ENCODE measurements at regions not wholly inside any gene's neighbourhood (a gene's known extent, or its start where the extent isn't known, plus 50 kb on each side); places are given as distances from the start of the nearest gene placed in this dataset.

GRCh38 chr4:175297965-175298565 lies 379.9 kb downstream of the ADAM29 start (continued):
- no peak for TF ChIP-seq ZNF274 (IDR thresholded peaks at IDR 0.05; ENCODE audit: borderline replicate concordance, low read depth, low read length)
- TF ChIP-seq, protein P1, sequence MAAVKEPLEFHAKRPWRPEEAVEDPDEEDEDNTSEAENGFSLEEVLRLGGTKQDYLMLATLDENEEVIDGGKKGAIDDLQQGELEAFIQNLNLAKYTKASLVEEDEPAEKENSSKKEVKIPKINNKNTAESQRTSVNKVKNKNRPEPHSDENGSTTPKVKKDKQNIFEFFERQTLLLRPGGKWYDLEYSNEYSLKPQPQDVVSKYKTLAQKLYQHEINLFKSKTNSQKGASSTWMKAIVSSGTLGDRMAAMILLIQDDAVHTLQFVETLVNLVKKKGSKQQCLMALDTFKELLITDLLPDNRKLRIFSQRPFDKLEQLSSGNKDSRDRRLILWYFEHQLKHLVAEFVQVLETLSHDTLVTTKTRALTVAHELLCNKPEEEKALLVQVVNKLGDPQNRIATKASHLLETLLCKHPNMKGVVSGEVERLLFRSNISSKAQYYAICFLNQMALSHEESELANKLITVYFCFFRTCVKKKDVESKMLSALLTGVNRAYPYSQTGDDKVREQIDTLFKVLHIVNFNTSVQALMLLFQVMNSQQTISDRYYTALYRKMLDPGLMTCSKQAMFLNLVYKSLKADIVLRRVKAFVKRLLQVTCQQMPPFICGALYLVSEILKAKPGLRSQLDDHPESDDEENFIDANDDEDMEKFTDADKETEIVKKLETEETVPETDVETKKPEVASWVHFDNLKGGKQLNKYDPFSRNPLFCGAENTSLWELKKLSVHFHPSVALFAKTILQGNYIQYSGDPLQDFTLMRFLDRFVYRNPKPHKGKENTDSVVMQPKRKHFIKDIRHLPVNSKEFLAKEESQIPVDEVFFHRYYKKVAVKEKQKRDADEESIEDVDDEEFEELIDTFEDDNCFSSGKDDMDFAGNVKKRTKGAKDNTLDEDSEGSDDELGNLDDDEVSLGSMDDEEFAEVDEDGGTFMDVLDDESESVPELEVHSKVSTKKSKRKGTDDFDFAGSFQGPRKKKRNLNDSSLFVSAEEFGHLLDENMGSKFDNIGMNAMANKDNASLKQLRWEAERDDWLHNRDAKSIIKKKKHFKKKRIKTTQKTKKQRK (IDR thresholded peaks at IDR 0.05; ENCODE audit: borderline replicate concordance, low read depth, low read length): no peak

GRCh38 chr4:175306436-175306835 lies 388.3 kb downstream of the ADAM29 start:
- no peak overlapping the region for H3K27ac ChIP-seq (ENCODE audit: extremely low read depth, low read depth, low read length)
- no peak overlapping the region for H3K4me2 ChIP-seq (ENCODE audit: insufficient read depth, low read length)
- H3K36me3 ChIP-seq (ENCODE audit: control insufficient read depth, insufficient read depth, low read length): no peaks in the 10 kb centered on the region
- no peaks in the 10 kb centered on the region for H3K79me2 ChIP-seq (ENCODE audit: control insufficient read depth, insufficient read depth, low read length)
- POLR2A ChIA-PET: no interaction called here
- no peaks in the 10 kb centered on the region for H3K9me1 ChIP-seq (ENCODE audit: control insufficient read depth, insufficient read depth, low read length)
- no peaks in the 10 kb centered on the region for H4K20me1 ChIP-seq (replicated peaks; ENCODE audit: control insufficient read depth, insufficient read depth, low read length)
- ATAC-seq (no peak), DNase-seq (ENCODE audit: extremely low read depth in 1 of 4, low spot score in 3 of 4) (no peak), FAIRE-seq (no peak)
- intact Hi-C loops (cut with micrococcal nuclease): no loop called here
- no peak overlapping the region for H3K4me3 ChIP-seq
- CTCF ChIA-PET (ENCODE audit: low intra/inter-chr PET ratio): no interaction called here
- no peaks in the 10 kb centered on the region for H3K9me3 ChIP-seq (replicated peaks; ENCODE audit: control insufficient read depth, insufficient read depth, low read depth, low read length)
- BruUV-seq (replicated peaks): no TSS peak
- no peak overlapping the region for H2AFZ ChIP-seq (ENCODE audit: low read depth, low read length)
- TF ChIP-seq, protein P2, sequence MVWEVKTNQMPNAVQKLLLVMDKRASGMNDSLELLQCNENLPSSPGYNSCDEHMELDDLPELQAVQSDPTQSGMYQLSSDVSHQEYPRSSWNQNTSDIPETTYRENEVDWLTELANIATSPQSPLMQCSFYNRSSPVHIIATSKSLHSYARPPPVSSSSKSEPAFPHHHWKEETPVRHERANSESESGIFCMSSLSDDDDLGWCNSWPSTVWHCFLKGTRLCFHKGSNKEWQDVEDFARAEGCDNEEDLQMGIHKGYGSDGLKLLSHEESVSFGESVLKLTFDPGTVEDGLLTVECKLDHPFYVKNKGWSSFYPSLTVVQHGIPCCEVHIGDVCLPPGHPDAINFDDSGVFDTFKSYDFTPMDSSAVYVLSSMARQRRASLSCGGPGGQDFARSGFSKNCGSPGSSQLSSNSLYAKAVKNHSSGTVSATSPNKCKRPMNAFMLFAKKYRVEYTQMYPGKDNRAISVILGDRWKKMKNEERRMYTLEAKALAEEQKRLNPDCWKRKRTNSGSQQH (CRISPR knock-in tag; IDR thresholded peaks at IDR 0.05): no peak
- TF ChIP-seq NFE2 (IDR thresholded peaks at IDR 0.05; ENCODE audit: low read depth): no peak
- TF ChIP-seq SRSF9 (IDR thresholded peaks at IDR 0.05; ENCODE audit: borderline replicate concordance, low read depth, low read length): no peak
- no peak for TF ChIP-seq ZSCAN29 (IDR thresholded peaks at IDR 0.05)
- in situ Hi-C loops (cut with MboI): no loop called here
- no peaks in the 10 kb centered on the region for H3K27me3 ChIP-seq (ENCODE audit: control insufficient read depth in 2 of 2, insufficient read depth in 2 of 2, low read length in 2 of 2)
- H3K9ac ChIP-seq (ENCODE audit: insufficient read depth in 1 of 2, low read depth in 2 of 2, low read length in 2 of 2): no peak overlapping the region
- no peaks in the 10 kb centered on the region for H3K4me1 ChIP-seq (replicated peaks in 1 of 2; ENCODE audit: control insufficient read depth in 2 of 2, insufficient read depth in 2 of 2, low read length in 2 of 2)

Measured in K562 (cell line).